ENCODE measurements at regions not wholly inside any gene's neighbourhood (a gene's known extent, or its start where the extent isn't known, plus 50 kb on each side); places are given as distances from the start of the nearest gene placed in this dataset.

DNA sequence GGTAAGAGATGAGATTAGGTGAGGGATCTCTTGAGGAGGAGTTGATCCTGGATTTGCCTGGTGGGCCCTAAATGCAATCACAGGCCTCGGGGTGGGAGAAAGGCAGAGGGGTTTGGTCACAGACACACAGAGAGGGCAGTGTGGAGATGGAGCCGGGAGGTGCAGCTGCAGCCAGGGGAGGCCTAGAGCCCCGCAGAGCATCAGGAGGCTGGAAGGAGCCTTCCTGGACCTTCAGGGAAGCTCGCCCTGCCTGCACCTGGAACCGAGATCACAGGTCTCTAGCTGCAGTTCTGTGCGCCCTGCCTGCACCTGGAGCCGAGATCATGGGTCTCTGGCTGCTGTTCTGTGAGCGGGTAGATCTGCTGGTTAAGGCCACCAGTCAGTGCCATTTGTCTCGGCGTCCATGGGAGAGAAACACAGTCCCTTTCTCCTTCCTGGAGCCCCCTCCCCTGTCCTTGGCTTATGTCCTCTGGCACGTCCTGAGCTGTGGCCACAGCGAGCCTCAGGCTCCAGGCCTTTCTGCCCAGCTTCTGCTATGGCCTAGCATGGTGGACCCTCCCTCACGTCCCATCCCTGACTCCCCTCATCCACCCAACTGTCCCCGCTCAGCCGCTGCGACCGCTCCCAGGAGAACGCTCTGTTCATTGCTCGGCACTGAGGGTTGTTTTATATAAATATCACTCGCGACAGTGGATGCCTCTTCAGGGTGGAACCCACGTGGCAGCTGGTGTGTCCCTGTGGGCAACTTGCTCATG is 112.0 kb downstream of the DACT2 start:
- dilution Hi-C loops (cut with HindIII; ENCODE audit: low sequenced_read_pairs, unreplicated experiment) = no loop called here
- no peaks in the 10 kb centered on the region for H3K79me1 ChIP-seq (ENCODE audit: low read depth in 1 of 2, low read length in 2 of 2)
- intact Hi-C loops (cut with micrococcal nuclease) = no loop called here
- no peak overlapping the region for H2AFZ ChIP-seq (replicated peaks; ENCODE audit: low read length, poor library complexity)
- H2BK15ac ChIP-seq (ENCODE audit: low read depth, low read length) = no peak overlapping the region
- BruUV-seq (replicated peaks) = no TSS peak
- peaks cover 28% of the 10 kb centered on the region for H3K9me3 ChIP-seq (ENCODE audit: control insufficient read depth, insufficient read depth, low read length)
- H3K56ac ChIP-seq (ENCODE audit: extremely low read depth, insufficient read depth, low read length) = no peak overlapping the region
- H2AK5ac ChIP-seq (ENCODE audit: low read depth, low read length) = no peak overlapping the region
- in situ Hi-C loops (cut with MboI; ENCODE audit: low sequenced_read_pairs) = no loop called here
- no peak overlapping the region for H2BK5ac ChIP-seq (ENCODE audit: low read depth, low read length, poor library complexity, severe bottlenecking)
- H3K9ac ChIP-seq (ENCODE audit: low read depth, low read length) = no peak overlapping the region
- no peak overlapping the region for H4K8ac ChIP-seq (ENCODE audit: low read depth in 2 of 2, low read length in 2 of 2)
- no peak overlapping the region for H4K91ac ChIP-seq (ENCODE audit: insufficient read depth, low read depth, low read length)
- WGBS, 2 experiments (ENCODE audit: extremely low coverage in 2 of 2, insufficient read length in 1 of 2) = 100% methylated on average over 2 of the region's 22 CpGs; no CpG with 5 or more reads in 1 of the 2 experiments
- no peaks in the 10 kb centered on the region for H3K9me1 ChIP-seq (ENCODE audit: insufficient read depth, low read length)
- H3K23ac ChIP-seq (ENCODE audit: low read depth, low read length) = no peak overlapping the region
- no peaks in the 10 kb centered on the region for H4K20me1 ChIP-seq (ENCODE audit: insufficient read depth, low read length)
- H3K27ac ChIP-seq (ENCODE audit: insufficient read depth, low read length) = no peak overlapping the region
- no peak overlapping the region for H3K4ac ChIP-seq (ENCODE audit: low read depth, low read length)
- H2BK20ac ChIP-seq (ENCODE audit: low read depth, low read length) = no peak overlapping the region
- POLR2A ChIA-PET (ENCODE audit: unreplicated experiment) = no interaction called here
- no peak overlapping the region for H3K18ac ChIP-seq (ENCODE audit: low read depth, low read length)
- no peaks in the 10 kb centered on the region for H3K4me1 ChIP-seq (ENCODE audit: control insufficient read depth, insufficient read depth, low read length)
- no peak for DNase-seq
- no peak overlapping the region for H2AK9ac ChIP-seq (replicated peaks; ENCODE audit: low read depth, low read length, poor library complexity)
- H4K5ac ChIP-seq (ENCODE audit: low read depth, low read length) = no peak overlapping the region
- CTCF ChIA-PET = no interaction called here
- ATAC-seq (ENCODE audit: low read depth) = no peak
- H3K14ac ChIP-seq (replicated peaks; ENCODE audit: low read depth, low read length) = no peak overlapping the region
- H3K36me3 ChIP-seq (ENCODE audit: control insufficient read depth, insufficient read depth, low read length) = no peaks in the 10 kb centered on the region
- no peak overlapping the region for H3K4me2 ChIP-seq (ENCODE audit: low read depth, low read length)
- no peaks in the 10 kb centered on the region for H3K27me3 ChIP-seq (ENCODE audit: control insufficient read depth, insufficient read depth, low read length)
- no peak overlapping the region for H3K4me3 ChIP-seq (ENCODE audit: insufficient read depth, low read depth, low read length)
- TF ChIP-seq CEBPB (IDR thresholded peaks at IDR 0.05; ENCODE audit: low read depth, low read length) (no peak), MAFK (IDR thresholded peaks at IDR 0.05; ENCODE audit: low read depth, low read length) (no peak), BHLHE40 (IDR thresholded peaks at IDR 0.05; ENCODE audit: low read depth, low read length) (no peak), MAZ (IDR thresholded peaks at IDR 0.05; ENCODE audit: borderline replicate concordance, low read depth, low read length) (no peak), POLR2A (IDR thresholded peaks at IDR 0.05; ENCODE audit: low read depth, low read length) (no peak), MXI1 (IDR thresholded peaks at IDR 0.05; ENCODE audit: borderline replicate concordance, low read depth, low read length) (no peak), CHD1 (IDR thresholded peaks at IDR 0.05; ENCODE audit: low read depth, low read length) (no peak), RCOR1 (IDR thresholded peaks at IDR 0.05; ENCODE audit: insufficient replicate concordance, low read length) (no peak), FOS (IDR thresholded peaks at IDR 0.05; ENCODE audit: low read depth, low read length) (no peak), NFE2L2 (IDR thresholded peaks at IDR 0.05; ENCODE audit: low read depth, low read length) (no peak), RAD21 (IDR thresholded peaks at IDR 0.05; ENCODE audit: low read length) (no peak), SMC3 (IDR thresholded peaks at IDR 0.05; ENCODE audit: low read depth, low read length) (no peak), RFX5 (IDR thresholded peaks at IDR 0.05; ENCODE audit: low read depth, low read length) (no peak)
- TF ChIP-seq, protein P1, sequence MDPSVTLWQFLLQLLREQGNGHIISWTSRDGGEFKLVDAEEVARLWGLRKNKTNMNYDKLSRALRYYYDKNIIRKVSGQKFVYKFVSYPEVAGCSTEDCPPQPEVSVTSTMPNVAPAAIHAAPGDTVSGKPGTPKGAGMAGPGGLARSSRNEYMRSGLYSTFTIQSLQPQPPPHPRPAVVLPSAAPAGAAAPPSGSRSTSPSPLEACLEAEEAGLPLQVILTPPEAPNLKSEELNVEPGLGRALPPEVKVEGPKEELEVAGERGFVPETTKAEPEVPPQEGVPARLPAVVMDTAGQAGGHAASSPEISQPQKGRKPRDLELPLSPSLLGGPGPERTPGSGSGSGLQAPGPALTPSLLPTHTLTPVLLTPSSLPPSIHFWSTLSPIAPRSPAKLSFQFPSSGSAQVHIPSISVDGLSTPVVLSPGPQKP (IDR thresholded peaks at IDR 0.05; ENCODE audit: borderline replicate concordance, low read depth, low read length) = no peak
- TF ChIP-seq, protein P2, sequence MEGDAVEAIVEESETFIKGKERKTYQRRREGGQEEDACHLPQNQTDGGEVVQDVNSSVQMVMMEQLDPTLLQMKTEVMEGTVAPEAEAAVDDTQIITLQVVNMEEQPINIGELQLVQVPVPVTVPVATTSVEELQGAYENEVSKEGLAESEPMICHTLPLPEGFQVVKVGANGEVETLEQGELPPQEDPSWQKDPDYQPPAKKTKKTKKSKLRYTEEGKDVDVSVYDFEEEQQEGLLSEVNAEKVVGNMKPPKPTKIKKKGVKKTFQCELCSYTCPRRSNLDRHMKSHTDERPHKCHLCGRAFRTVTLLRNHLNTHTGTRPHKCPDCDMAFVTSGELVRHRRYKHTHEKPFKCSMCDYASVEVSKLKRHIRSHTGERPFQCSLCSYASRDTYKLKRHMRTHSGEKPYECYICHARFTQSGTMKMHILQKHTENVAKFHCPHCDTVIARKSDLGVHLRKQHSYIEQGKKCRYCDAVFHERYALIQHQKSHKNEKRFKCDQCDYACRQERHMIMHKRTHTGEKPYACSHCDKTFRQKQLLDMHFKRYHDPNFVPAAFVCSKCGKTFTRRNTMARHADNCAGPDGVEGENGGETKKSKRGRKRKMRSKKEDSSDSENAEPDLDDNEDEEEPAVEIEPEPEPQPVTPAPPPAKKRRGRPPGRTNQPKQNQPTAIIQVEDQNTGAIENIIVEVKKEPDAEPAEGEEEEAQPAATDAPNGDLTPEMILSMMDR (conservative IDR thresholded peaks at IDR 0.05; ENCODE audit: low read depth, low read length) = no peak
- TF ChIP-seq, protein P3, sequence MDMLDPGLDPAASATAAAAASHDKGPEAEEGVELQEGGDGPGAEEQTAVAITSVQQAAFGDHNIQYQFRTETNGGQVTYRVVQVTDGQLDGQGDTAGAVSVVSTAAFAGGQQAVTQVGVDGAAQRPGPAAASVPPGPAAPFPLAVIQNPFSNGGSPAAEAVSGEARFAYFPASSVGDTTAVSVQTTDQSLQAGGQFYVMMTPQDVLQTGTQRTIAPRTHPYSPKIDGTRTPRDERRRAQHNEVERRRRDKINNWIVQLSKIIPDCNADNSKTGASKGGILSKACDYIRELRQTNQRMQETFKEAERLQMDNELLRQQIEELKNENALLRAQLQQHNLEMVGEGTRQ (IDR thresholded peaks at IDR 0.05; ENCODE audit: low read depth, low read length) = no peak
- no peak overlapping the region for H2BK120ac ChIP-seq (ENCODE audit: low read depth, low read length)

Measured in IMR-90 (cell line).